Left lung (tissue), 4 donors: ENCODE measurements at regions not wholly inside any gene's neighbourhood (a gene's known extent, or its start where the extent isn't known, plus 50 kb on each side); places are given as distances from the start of the nearest gene placed in this dataset.
"Not testable (repeated sequence)": the region's sequence is repeated elsewhere in the genome, so short reads cannot be mapped to it uniquely, and the experiment has no call there.

Experiments
- ATAC-seq: fragments of 200-7000 bp; cut with Tn5 transposase; one replicate; pipeline ENCODE4 v1.9.1; 2020; ENCODE audit warnings: moderate library complexity
- DNase-seq, 4 donors: peaks; one replicate each; pipeline ENCODE4 v3.0.0-alpha.2; 2013 to 2020
- H3K27ac ChIP-seq, 2 donors: fragments of 200-600 bp; sonication (generic) in 1 of 2; one replicate each; pipeline versions ENCODE4 v1.5.0 to v1.8.0; 2020 to 2021
- H3K27me3 ChIP-seq, 2 donors: fragments of 200-600 bp; sonication (generic) in 1 of 2; one replicate each; pipeline versions ENCODE4 v1.5.0 to v1.8.0; 2020 to 2021
- H3K36me3 ChIP-seq, 2 donors: fragments of 200-600 bp; sonication (generic) in 1 of 2; one replicate each; pipeline versions ENCODE4 v1.5.0 to v1.8.0; 2020 to 2021
- H3K4me1 ChIP-seq, 2 donors: fragments of 200-600 bp; one replicate each; pipeline ENCODE4 v1.8.0; 2021
- H3K4me3 ChIP-seq, 2 donors: fragments of 200-600 bp; sonication (generic) in 1 of 2; one replicate each; pipeline versions ENCODE4 v1.5.0 to v1.8.0; 2020 to 2021; ENCODE audit warnings: mild to moderate bottlenecking in 1 of 2
- H3K9me3 ChIP-seq, 2 donors: fragments of 200-600 bp; sonication (generic) in 1 of 2; one replicate each; pipeline versions ENCODE4 v1.5.0 to v1.8.0; 2020 to 2021
- intact Hi-C, 2 donors: fragments of 100-400 bp; cut with DNase I; formaldehyde crosslinking; loops; one replicate each; pipeline versions ENCODE4 v1.11.2 to v1.14.2; 2022
- TF ChIP-seq, protein P1 (sequence below), 2 donors: fragments of 200-600 bp; sonication (generic) in 1 of 2; IDR thresholded peaks; one replicate each; pipeline versions ENCODE4 v1.5.0 to v1.8.0; 2021; ENCODE audit warnings: antibody characterized with exemption in 2 of 2
- donor health status: DM: no; HTN: yes; CAD: no.
- donor health status: DM: no; HTN: no; CAD: no.

DNA sequence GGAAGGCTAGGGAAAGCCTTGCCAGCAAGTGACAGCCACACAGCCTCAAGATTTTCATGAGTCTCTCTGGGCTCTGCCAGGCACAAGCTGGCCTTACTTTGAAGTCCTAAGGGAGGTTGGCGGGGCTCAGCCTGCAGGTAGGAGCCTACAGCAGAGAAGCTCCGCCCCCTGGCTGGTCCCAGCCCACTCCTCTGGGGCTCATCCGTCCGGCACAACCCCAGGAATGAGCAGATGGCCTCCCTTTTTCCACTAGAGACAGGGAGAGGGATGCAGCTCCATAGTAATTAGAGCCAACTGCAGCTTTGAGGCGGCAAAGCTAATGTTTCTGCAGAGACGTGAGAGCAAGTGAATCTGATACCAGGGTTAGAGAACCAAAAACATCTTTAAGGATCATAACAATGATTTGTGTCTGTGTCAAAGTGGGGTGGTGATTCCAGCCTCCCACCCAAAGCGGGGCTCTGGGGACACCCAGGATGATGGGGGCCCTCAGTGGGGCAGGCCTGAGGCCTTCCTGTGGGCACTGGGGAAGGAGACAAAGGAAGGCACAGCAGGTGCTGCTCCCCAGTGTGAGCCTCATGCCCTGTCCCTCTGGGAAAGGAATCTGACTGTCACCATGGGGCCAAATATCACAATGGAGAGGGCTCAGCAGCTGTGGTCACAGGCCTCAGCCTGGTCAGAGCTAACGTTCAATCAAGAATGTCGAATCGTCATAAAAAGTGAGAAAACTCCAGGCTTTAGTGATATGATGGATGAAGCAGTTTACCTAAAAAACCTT lies 61.5 kb downstream of the RBFOX3 start:
- Histone ChIP-seq H3K36me3 (no peaks in the 10 kb centered on the region), H3K27ac (no peak overlapping the region), H3K27me3 (peaks cover 0 to 32% of the 10 kb centered on the region in 2 donors), H3K4me1 (no peaks in the 10 kb centered on the region), H3K4me3 (no peak overlapping the region), H3K9me3 (peaks cover 0 to 18% of the 10 kb centered on the region in 2 donors)
- DNase-seq (no peak), ATAC-seq (no peak)
- TF ChIP-seq, protein P1, sequence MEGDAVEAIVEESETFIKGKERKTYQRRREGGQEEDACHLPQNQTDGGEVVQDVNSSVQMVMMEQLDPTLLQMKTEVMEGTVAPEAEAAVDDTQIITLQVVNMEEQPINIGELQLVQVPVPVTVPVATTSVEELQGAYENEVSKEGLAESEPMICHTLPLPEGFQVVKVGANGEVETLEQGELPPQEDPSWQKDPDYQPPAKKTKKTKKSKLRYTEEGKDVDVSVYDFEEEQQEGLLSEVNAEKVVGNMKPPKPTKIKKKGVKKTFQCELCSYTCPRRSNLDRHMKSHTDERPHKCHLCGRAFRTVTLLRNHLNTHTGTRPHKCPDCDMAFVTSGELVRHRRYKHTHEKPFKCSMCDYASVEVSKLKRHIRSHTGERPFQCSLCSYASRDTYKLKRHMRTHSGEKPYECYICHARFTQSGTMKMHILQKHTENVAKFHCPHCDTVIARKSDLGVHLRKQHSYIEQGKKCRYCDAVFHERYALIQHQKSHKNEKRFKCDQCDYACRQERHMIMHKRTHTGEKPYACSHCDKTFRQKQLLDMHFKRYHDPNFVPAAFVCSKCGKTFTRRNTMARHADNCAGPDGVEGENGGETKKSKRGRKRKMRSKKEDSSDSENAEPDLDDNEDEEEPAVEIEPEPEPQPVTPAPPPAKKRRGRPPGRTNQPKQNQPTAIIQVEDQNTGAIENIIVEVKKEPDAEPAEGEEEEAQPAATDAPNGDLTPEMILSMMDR (IDR thresholded peaks at IDR 0.05) = no peak
- intact Hi-C loops = no loop called here

DNA sequence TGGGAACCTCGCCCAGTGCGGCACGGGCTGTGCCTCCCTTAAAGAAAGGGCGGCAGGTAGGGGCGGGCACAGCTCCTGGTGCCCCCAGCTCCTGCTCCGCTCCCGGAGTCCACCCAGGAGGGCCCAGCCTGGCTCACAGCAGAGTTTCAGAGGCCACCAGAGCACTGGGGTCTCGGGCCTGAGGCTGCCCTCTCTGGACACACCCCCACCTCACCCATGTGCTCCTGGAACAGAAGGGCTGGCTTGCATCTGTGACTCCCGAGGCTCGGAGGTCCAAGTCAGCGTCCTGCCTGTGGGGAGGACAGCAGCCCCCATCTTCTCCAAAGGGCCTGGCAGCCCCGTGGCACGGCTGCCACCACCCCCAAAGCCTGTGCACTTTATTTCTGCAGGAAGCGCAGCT lies 62.7 kb downstream of the RBFOX3 start:
- Histone ChIP-seq H3K4me1 (no peaks in the 10 kb centered on the region), H3K27ac (no peak overlapping the region), H3K9me3 (peaks cover 0 to 13% of the 10 kb centered on the region in 2 donors), H3K36me3 (no peaks in the 10 kb centered on the region), H3K4me3 (no peak overlapping the region), H3K27me3 (peaks cover 0 to 44% of the 10 kb centered on the region in 2 donors)
- ATAC-seq = no peak
- DNase-seq = no peak
- TF ChIP-seq, protein P1 (IDR thresholded peaks at IDR 0.05) = no peak
- intact Hi-C loops = no loop called here

DNA sequence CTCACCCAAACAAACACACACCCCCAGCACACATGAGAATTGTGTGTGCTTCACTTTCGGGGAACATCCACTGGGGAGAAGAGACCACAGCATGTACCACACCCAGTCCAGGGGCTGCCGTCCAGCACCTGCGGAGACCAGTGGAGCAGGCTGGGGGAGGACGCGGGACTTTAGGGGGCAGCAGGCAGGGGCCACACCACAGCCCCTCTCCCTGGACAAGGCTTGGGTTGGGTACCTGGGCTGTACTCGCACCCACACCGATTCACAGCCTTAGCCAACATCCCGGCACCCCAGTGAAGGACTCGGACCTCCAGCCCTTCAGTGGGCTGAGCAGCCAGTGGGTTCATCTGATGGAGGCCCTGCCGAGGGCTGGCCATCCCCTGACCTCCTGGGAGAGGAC lies 63.3 kb downstream of the RBFOX3 start:
- DNase-seq (no peak), ATAC-seq (no peak)
- no peaks in the 10 kb centered on the region for H3K36me3 ChIP-seq
- TF ChIP-seq, protein P1 (IDR thresholded peaks at IDR 0.05) = no peak
- peaks cover 0 to 9% of the 10 kb centered on the region in 2 donors for H3K9me3 ChIP-seq
- H3K4me1 ChIP-seq = no peaks in the 10 kb centered on the region
- no peak overlapping the region for H3K27ac ChIP-seq
- no peak overlapping the region for H3K4me3 ChIP-seq
- intact Hi-C loops = no loop called here
- peaks cover 0 to 49% of the 10 kb centered on the region in 2 donors for H3K27me3 ChIP-seq

DNA sequence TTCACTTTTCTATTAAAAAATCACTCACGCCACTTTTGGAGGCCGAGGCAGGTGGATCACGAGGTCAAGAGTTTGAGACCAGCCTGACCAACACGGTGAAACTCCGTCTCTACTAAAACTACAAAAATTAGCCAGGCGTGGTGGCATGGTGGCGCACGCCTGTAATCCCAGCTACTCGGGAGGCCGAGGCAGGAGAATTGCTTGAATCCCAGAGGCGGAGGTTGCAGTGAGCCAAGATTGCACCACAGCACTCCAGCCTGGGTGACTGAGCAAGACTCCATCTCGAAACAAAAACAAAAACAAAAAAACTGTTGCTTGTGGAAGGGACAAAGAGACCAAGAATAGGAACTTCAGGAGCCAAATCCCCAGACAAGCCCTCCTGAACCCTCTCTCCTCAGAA lies 63.7 kb downstream of the RBFOX3 start:
- DNase-seq, ATAC-seq, H3K4me1 ChIP-seq, H3K27ac ChIP-seq, intact Hi-C loops, H3K4me3 ChIP-seq, H3K9me3 ChIP-seq, H3K36me3 ChIP-seq: not testable (repeated sequence)
- H3K27me3 ChIP-seq = peaks cover 0 to 53% of the 10 kb centered on the region in 2 donors

DNA sequence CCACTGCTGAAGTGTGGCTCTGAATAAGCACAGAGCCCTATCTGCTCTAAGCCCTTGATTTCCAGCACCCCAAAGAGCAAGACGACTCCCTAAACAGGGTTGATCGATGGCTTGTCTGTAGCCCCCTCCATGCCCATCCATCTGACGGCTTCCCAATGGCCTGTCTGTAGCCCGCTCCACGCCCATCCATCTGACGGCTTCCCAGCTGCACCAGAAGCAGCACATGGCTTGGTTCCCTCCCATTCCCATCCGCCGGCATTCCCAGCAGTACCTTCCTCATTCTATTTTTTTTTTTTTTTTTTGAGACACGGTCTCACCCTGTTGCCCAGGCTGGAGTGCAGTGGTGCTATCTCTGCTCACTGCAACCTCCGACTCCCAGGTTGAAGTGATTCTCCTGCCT lies 64.5 kb downstream of the RBFOX3 start:
- intact Hi-C loops = no loop called here
- DNase-seq (no peak), ATAC-seq (no peak)
- Histone ChIP-seq H3K36me3 (no peaks in the 10 kb centered on the region), H3K4me1 (no peaks in the 10 kb centered on the region), H3K9me3 (no peaks in the 10 kb centered on the region), H3K4me3 (no peak overlapping the region), H3K27ac (no peak overlapping the region), H3K27me3 (peaks cover 0 to 54% of the 10 kb centered on the region in 2 donors)
- TF ChIP-seq, protein P1 (IDR thresholded peaks at IDR 0.05) = no peak
